ENCODE measurements at regions not wholly inside any gene's neighbourhood (a gene's known extent, or its start where the extent isn't known, plus 50 kb on each side); places are given as distances from the start of the nearest gene placed in this dataset.

- DNase-seq: no peak
- TF ChIP-seq CTCF (IDR thresholded peaks at IDR 0.05) (no peak), EZH2 (IDR thresholded peaks at IDR 0.05; ENCODE audit: borderline replicate concordance, insufficient read depth, low read depth, low read length, poor library complexity, severe bottlenecking) (no peak)
- H3K9me3 ChIP-seq (ENCODE audit: control extremely low read depth in 1 of 3, control insufficient read depth in 2 of 3, insufficient read depth in 1 of 3, low read length in 2 of 3): no peaks in the 10 kb centered on the region
- H3K4me2 ChIP-seq (replicated peaks; ENCODE audit: low read depth, low read length, poor library complexity, severe bottlenecking): no peak overlapping the region
- Mint-ChIP-seq H3K4me1 (no peaks in the 10 kb centered on the region), H3K9me3 (ENCODE audit: insufficient read depth) (no peaks in the 10 kb centered on the region), H3K27ac (no peak overlapping the region), H3K4me3 (no peak overlapping the region), H3K27me3 (peaks cover 30% of the 10 kb centered on the region)
- H3K4me3 ChIP-seq (ENCODE audit: control extremely low read depth in 1 of 5, extremely low read depth in 1 of 5, insufficient read depth in 1 of 5, low read depth in 2 of 5, low read length in 4 of 5): no peak overlapping the region
- POLR2A ChIA-PET: no interaction called here
- no peak overlapping the region for H3K27ac ChIP-seq (ENCODE audit: low read length in 2 of 2)
- H4K20me1 ChIP-seq (ENCODE audit: control insufficient read depth, insufficient read depth, low read length, poor library complexity, severe bottlenecking): no peaks in the 10 kb centered on the region
- 87% methylated on average over 2 of the region's 3 CpGs for WGBS (ENCODE audit: insufficient coverage)
- CTCF ChIA-PET: no interaction called here
- H3K9ac ChIP-seq (ENCODE audit: low read length): no peak overlapping the region
- no peak overlapping the region for H2AFZ ChIP-seq (ENCODE audit: insufficient read depth, low read depth, low read length, poor library complexity, severe bottlenecking)
- no peaks in the 10 kb centered on the region for H3K4me1 ChIP-seq (ENCODE audit: control insufficient read depth in 2 of 2, insufficient read depth in 2 of 2, low read length in 2 of 2)
- ATAC-seq (ENCODE audit: low read depth): no peak
- intact Hi-C loops (cut with micrococcal nuclease): no loop called here
- no peaks in the 10 kb centered on the region for H3K36me3 ChIP-seq (replicated peaks in 1 of 2; ENCODE audit: control extremely low read depth in 1 of 2, control insufficient read depth in 1 of 2, extremely low read depth in 1 of 2, insufficient read depth in 2 of 2, low read length in 1 of 2)
- no peaks in the 10 kb centered on the region for H3K79me2 ChIP-seq (ENCODE audit: control insufficient read depth, insufficient read depth, low read length)
- no peaks in the 10 kb centered on the region for H3K27me3 ChIP-seq (replicated peaks in 1 of 4; ENCODE audit: control extremely low read depth in 1 of 4, control insufficient read depth in 3 of 4, insufficient read depth in 4 of 4, low read length in 3 of 4)
Observed at GRCh38 chr14:76293923-76294322, 82.0 kb upstream of the ESRRB start.

GRCh38 chr14:76294876-76295275, 81.1 kb upstream of the ESRRB start:
- intact Hi-C loops (cut with micrococcal nuclease): no loop called here
- Histone ChIP-seq H2AFZ (ENCODE audit: insufficient read depth, low read depth, low read length, poor library complexity, severe bottlenecking) (no peak overlapping the region), H3K9me3 (ENCODE audit: control extremely low read depth in 1 of 3, control insufficient read depth in 2 of 3, insufficient read depth in 1 of 3, low read length in 2 of 3) (no peaks in the 10 kb centered on the region), H3K4me2 (replicated peaks; ENCODE audit: low read depth, low read length, poor library complexity, severe bottlenecking) (no peak overlapping the region), H3K4me3 (ENCODE audit: control extremely low read depth in 1 of 5, extremely low read depth in 1 of 5, insufficient read depth in 1 of 5, low read depth in 2 of 5, low read length in 4 of 5) (no peak overlapping the region), H3K27ac (ENCODE audit: low read length in 2 of 2) (no peak overlapping the region), H3K9ac (ENCODE audit: low read length) (no peak overlapping the region), H4K20me1 (ENCODE audit: control insufficient read depth, insufficient read depth, low read length, poor library complexity, severe bottlenecking) (no peaks in the 10 kb centered on the region), H3K27me3 (replicated peaks in 1 of 4; ENCODE audit: control extremely low read depth in 1 of 4, control insufficient read depth in 3 of 4, insufficient read depth in 4 of 4, low read length in 3 of 4) (no peaks in the 10 kb centered on the region), H3K79me2 (ENCODE audit: control insufficient read depth, insufficient read depth, low read length) (no peaks in the 10 kb centered on the region), H3K4me1 (ENCODE audit: control insufficient read depth in 2 of 2, insufficient read depth in 2 of 2, low read length in 2 of 2) (no peaks in the 10 kb centered on the region), H3K36me3 (replicated peaks in 1 of 2; ENCODE audit: control extremely low read depth in 1 of 2, control insufficient read depth in 1 of 2, extremely low read depth in 1 of 2, insufficient read depth in 2 of 2, low read length in 1 of 2) (no peaks in the 10 kb centered on the region)
- no peaks in the 10 kb centered on the region for H3K4me1 Mint-ChIP-seq
- TF ChIP-seq EZH2 (IDR thresholded peaks at IDR 0.05; ENCODE audit: borderline replicate concordance, insufficient read depth, low read depth, low read length, poor library complexity, severe bottlenecking) (no peak), CTCF (IDR thresholded peaks at IDR 0.05) (no peak)
- peaks cover 31% of the 10 kb centered on the region for H3K27me3 Mint-ChIP-seq
- ChIA-PET CTCF (interaction anchor here (1.3 kb wide), 1 partner anchor 244 kb away, joined by 4 read pairs; no protein-coding TSS in a partner anchor), POLR2A (no interaction called here)
- H3K27ac Mint-ChIP-seq: no peak overlapping the region
- WGBS (ENCODE audit: insufficient coverage): 97% methylated on average over 3 of the region's 3 CpGs
- no peak for ATAC-seq (ENCODE audit: low read depth)
- H3K9me3 Mint-ChIP-seq (ENCODE audit: insufficient read depth): no peaks in the 10 kb centered on the region
- no peak overlapping the region for H3K4me3 Mint-ChIP-seq
- DNase-seq: no peak
